H9 (cell line): ENCODE measurements at regions not wholly inside any gene's neighbourhood (a gene's known extent, or its start where the extent isn't known, plus 50 kb on each side); places are given as distances from the start of the nearest gene placed in this dataset.

ENCODE experiments used
- DNase-seq: peaks from one replicate; pipeline ENCODE4 v3.0.0-alpha.2; 2017
- H2AFZ ChIP-seq: one replicate; pipeline ENCODE4 v1.6.1; 2013; ENCODE audit warnings: mild to moderate bottlenecking, low read length, control low read depth, moderate library complexity
- H2AK5ac ChIP-seq: 2 replicates; pipeline ENCODE4 v1.6.1; 2013; ENCODE audit warnings: low read length, control low read depth, mixed read lengths; ENCODE audit not compliant: insufficient read length
- H2BK120ac ChIP-seq: one replicate; pipeline ENCODE4 v1.6.1; 2013; ENCODE audit warnings: low read depth, mild to moderate bottlenecking, low read length, control low read depth, inconsistent platforms; ENCODE audit not compliant: poor library complexity, severe bottlenecking
- H2BK12ac ChIP-seq: 2 replicates; pipeline ENCODE4 v1.6.1; 2013; ENCODE audit warnings: low read length, control low read depth, mixed read lengths, low read depth; ENCODE audit not compliant: insufficient read length
- H2BK15ac ChIP-seq: 2 replicates; pipeline ENCODE4 v1.6.1; 2013; ENCODE audit warnings: low read depth, low read length, control low read depth
- H2BK20ac ChIP-seq: one replicate; pipeline ENCODE4 v1.6.1; 2013; ENCODE audit warnings: low read depth, mild to moderate bottlenecking, low read length, control low read depth, inconsistent platforms; ENCODE audit not compliant: poor library complexity, severe bottlenecking
- H2BK5ac ChIP-seq: 2 replicates; pipeline ENCODE4 v1.6.1; 2013; ENCODE audit warnings: low read length, control low read depth, mixed read lengths; ENCODE audit not compliant: insufficient read length
- H3K14ac ChIP-seq: 2 replicates; pipeline ENCODE4 v1.6.1; 2013; ENCODE audit warnings: low read length, control low read depth; ENCODE audit not compliant: insufficient read depth
- H3K18ac ChIP-seq: 2 replicates; pipeline ENCODE4 v1.6.1; 2013; ENCODE audit warnings: low read depth, mild to moderate bottlenecking, mixed read lengths, low read length, control low read depth; ENCODE audit not compliant: insufficient read length
- H3K23ac ChIP-seq: 2 replicates; pipeline ENCODE4 v1.6.1; 2013; ENCODE audit warnings: low read length, control low read depth, mixed read lengths, low read depth; ENCODE audit not compliant: insufficient read length
- H3K23me2 ChIP-seq: 2 replicates; pipeline ENCODE4 v1.6.1; 2013; ENCODE audit warnings: low read depth, mild to moderate bottlenecking, mixed read lengths, low read length, control low read depth; ENCODE audit not compliant: insufficient read length, poor library complexity, severe bottlenecking
- H3K27ac ChIP-seq: 2 replicates; pipeline ENCODE4 v1.5.1; 2013; ENCODE audit warnings: low read length, control low read depth, mixed read lengths, low read depth; ENCODE audit not compliant: insufficient read length
- H3K27me3 ChIP-seq: 2 replicates; pipeline ENCODE4 v1.6.1; 2013; ENCODE audit warnings: low read length, control low read depth, inconsistent platforms; ENCODE audit not compliant: insufficient read depth
- H3K4ac ChIP-seq: 2 replicates; pipeline ENCODE4 v1.6.1; 2013; ENCODE audit warnings: low read depth, mild to moderate bottlenecking, control low read depth, inconsistent platforms, low read length, moderate library complexity
- H3K4me1 ChIP-seq: 2 replicates; pipeline ENCODE4 v1.6.1; 2013; ENCODE audit warnings: low read length, control low read depth, inconsistent platforms; ENCODE audit not compliant: insufficient read depth
- H3K4me2 ChIP-seq: 2 replicates; pipeline ENCODE4 v1.6.1; 2013; ENCODE audit warnings: low read length, control low read depth, mixed read lengths; ENCODE audit not compliant: insufficient read length, insufficient read depth
- H3K56ac ChIP-seq: 2 replicates; pipeline ENCODE4 v1.6.1; 2013; ENCODE audit warnings: low read depth, mild to moderate bottlenecking, mixed read lengths, low read length, control low read depth; ENCODE audit not compliant: insufficient read length
- H3K79me1 ChIP-seq: 2 replicates; pipeline ENCODE4 v1.6.1; 2013; ENCODE audit warnings: low read depth, mild to moderate bottlenecking, moderate library complexity, low read length, control low read depth, inconsistent platforms; ENCODE audit not compliant: insufficient read depth, poor library complexity, severe bottlenecking
- H3K79me2 ChIP-seq: 2 replicates; pipeline ENCODE4 v1.6.1; 2013; ENCODE audit warnings: low read length, control low read depth, inconsistent platforms; ENCODE audit not compliant: insufficient read depth
- H3K9ac ChIP-seq: 2 replicates; pipeline ENCODE4 v1.6.1; 2013; ENCODE audit warnings: low read length, control low read depth, mixed read lengths; ENCODE audit not compliant: insufficient read length; ENCODE audit errors: extremely low read depth
- H3K9me3 ChIP-seq: one replicate; pipeline ENCODE4 v1.6.1; 2013; ENCODE audit warnings: low read depth, low read length, inconsistent platforms; ENCODE audit not compliant: control insufficient read depth
- H3T11ph ChIP-seq: one replicate; pipeline ENCODE4 v1.6.1; 2013; ENCODE audit warnings: mild to moderate bottlenecking, low read length, control low read depth, inconsistent platforms
- H4K20me1 ChIP-seq: one replicate; pipeline ENCODE4 v1.6.1; 2013; ENCODE audit not compliant: control insufficient read depth, insufficient read length, insufficient read depth
- H4K5ac ChIP-seq: 2 replicates; pipeline ENCODE4 v1.6.1; 2013; ENCODE audit warnings: low read depth, mild to moderate bottlenecking, mixed read lengths, low read length, control low read depth; ENCODE audit not compliant: insufficient read length
- H4K8ac ChIP-seq: replicated peaks from 2 replicates; pipeline ENCODE4 v1.6.1; 2013; ENCODE audit warnings: low read length, control low read depth, mixed read lengths, low read depth; ENCODE audit not compliant: insufficient read length
- H4K91ac ChIP-seq: 2 replicates; pipeline ENCODE4 v1.6.1; 2013; ENCODE audit warnings: low read depth, mild to moderate bottlenecking, moderate library complexity, mixed read lengths, low read length, control low read depth; ENCODE audit not compliant: insufficient read length
- H3K27ac Mint-ChIP-seq, 3 experiments: 2 replicates in 2 of 3; 3 replicates in 1 of 3; pipeline ENCODE4 v1.8.0; 2020 to 2021; ENCODE audit warnings: mixed read lengths in 3 of 3, mild to moderate bottlenecking in 1 of 3, moderate library complexity in 1 of 3
- H3K27me3 Mint-ChIP-seq: 2 replicates; pipeline ENCODE4 v1.8.0; 2021; ENCODE audit warnings: low read depth, mild to moderate bottlenecking, moderate library complexity, mixed read lengths
- H3K36me3 Mint-ChIP-seq, 3 experiments: 2 replicates in 2 of 3; 3 replicates in 1 of 3; pipeline ENCODE4 v1.8.0; 2020 to 2021; ENCODE audit warnings: low read depth in 3 of 3, mixed read lengths in 3 of 3; ENCODE audit not compliant: insufficient read depth in 1 of 3
- H3K4me1 Mint-ChIP-seq, 2 experiments: 2 replicates each; pipeline ENCODE4 v1.8.0; 2020; ENCODE audit warnings: mixed read lengths in 2 of 2
- H3K4me3 Mint-ChIP-seq, 2 experiments: 2 replicates in 1 of 2; 3 replicates in 1 of 2; pipeline ENCODE4 v1.8.0; 2020 to 2021; ENCODE audit warnings: mild to moderate bottlenecking in 2 of 2, mixed read lengths in 2 of 2, moderate library complexity in 1 of 2
- H3K9me3 Mint-ChIP-seq, 2 experiments: 2 replicates in 1 of 2; 3 replicates in 1 of 2; pipeline ENCODE4 v1.8.0; 2020; ENCODE audit warnings: mild to moderate bottlenecking in 2 of 2, mixed read lengths in 2 of 2, moderate library complexity in 1 of 2
- WGBS: extraction: QIAGEN DNeasy Blood & Tissue Kit; methylation state at CpG from one replicate; pipeline ENCODE4 v1.1.7; 2013; ENCODE audit warnings: missing lambda C conversion rate, low lambda C conversion rate, mixed read lengths; ENCODE audit not compliant: insufficient read length; ENCODE audit errors: extremely low coverage; 5-methylcytosine and 5-hydroxymethylcytosine counted together
- TF ChIP-seq, protein P1 (sequence below): fragments of 200-600 bp; sonication (generic); conservative IDR thresholded peaks from 3 replicates; pipeline ENCODE4 v1.8.0; 2021; ENCODE audit warnings: antibody characterized with exemption, mild to moderate bottlenecking

DNA sequence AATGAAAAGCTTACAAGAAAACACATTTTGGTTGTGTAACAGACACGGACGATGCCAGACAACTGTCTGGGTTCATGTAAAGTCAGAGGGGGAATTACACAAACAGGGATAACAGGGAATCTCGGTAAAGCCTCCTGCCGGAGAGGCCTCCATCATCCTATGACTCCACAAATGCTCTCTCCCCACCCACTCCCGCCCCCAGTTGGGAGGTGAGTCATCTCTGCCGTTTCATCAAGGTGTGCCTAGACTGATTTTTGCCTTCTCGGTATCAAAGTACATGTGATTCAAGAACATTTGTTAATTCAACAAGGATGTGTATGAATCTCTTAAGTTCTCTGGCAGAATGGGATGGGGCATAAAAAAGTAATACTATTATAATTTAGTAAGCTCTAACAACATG lies 304.9 kb upstream of the PRDM1 start:
- no peak overlapping the region for H3T11ph ChIP-seq
- Mint-ChIP-seq H3K27me3 (no peaks in the 10 kb centered on the region), H3K9me3 (peaks cover 3 to 8% of the 10 kb centered on the region in 2 experiments; a peak in 2 of 5 replicates), H3K36me3 (0 out of 7 replicates have a peak, but pooled peaks cover 0 to 7% (median 0%) of the 10 kb centered on the region in 3 experiments), H3K4me1 (peaks cover 5 to 8% of the 10 kb centered on the region in 2 experiments; a peak in 3 of 4 replicates), H3K4me3 (no peak overlapping the region), H3K27ac (no peak overlapping the region)
- H3K23ac ChIP-seq: no peak overlapping the region
- H2AK5ac ChIP-seq: no peak overlapping the region
- no peaks in the 10 kb centered on the region for H3K9me3 ChIP-seq
- no peak overlapping the region for H4K91ac ChIP-seq
- no peaks in the 10 kb centered on the region for H3K79me1 ChIP-seq
- no peaks in the 10 kb centered on the region for H4K20me1 ChIP-seq
- H3K14ac ChIP-seq: no peak overlapping the region
- no peaks in the 10 kb centered on the region for H3K79me2 ChIP-seq
- no peak overlapping the region for H2AFZ ChIP-seq
- H3K56ac ChIP-seq: no peak overlapping the region
- H3K27ac ChIP-seq: no peak overlapping the region
- no peak overlapping the region for H3K18ac ChIP-seq
- no peak overlapping the region for H2BK5ac ChIP-seq
- no peaks in the 10 kb centered on the region for H3K23me2 ChIP-seq
- no peak overlapping the region for H2BK120ac ChIP-seq
- no peak overlapping the region for H2BK15ac ChIP-seq
- no peak for DNase-seq
- no peak overlapping the region for H4K8ac ChIP-seq
- no peak overlapping the region for H4K5ac ChIP-seq
- H3K4me1 ChIP-seq: no peaks in the 10 kb centered on the region
- no peaks in the 10 kb centered on the region for H3K27me3 ChIP-seq
- no peak overlapping the region for H3K9ac ChIP-seq
- WGBS: no CpG with 5 or more reads among the region's 7 CpGs
- TF ChIP-seq, protein P1, sequence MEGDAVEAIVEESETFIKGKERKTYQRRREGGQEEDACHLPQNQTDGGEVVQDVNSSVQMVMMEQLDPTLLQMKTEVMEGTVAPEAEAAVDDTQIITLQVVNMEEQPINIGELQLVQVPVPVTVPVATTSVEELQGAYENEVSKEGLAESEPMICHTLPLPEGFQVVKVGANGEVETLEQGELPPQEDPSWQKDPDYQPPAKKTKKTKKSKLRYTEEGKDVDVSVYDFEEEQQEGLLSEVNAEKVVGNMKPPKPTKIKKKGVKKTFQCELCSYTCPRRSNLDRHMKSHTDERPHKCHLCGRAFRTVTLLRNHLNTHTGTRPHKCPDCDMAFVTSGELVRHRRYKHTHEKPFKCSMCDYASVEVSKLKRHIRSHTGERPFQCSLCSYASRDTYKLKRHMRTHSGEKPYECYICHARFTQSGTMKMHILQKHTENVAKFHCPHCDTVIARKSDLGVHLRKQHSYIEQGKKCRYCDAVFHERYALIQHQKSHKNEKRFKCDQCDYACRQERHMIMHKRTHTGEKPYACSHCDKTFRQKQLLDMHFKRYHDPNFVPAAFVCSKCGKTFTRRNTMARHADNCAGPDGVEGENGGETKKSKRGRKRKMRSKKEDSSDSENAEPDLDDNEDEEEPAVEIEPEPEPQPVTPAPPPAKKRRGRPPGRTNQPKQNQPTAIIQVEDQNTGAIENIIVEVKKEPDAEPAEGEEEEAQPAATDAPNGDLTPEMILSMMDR: no peak
- no peak overlapping the region for H3K4me2 ChIP-seq
- H2BK12ac ChIP-seq: no peak overlapping the region
- H3K4ac ChIP-seq: no peak overlapping the region
- no peak overlapping the region for H2BK20ac ChIP-seq
